Dermis microvascular lymphatic vessel endothelial cell (primary cell): ENCODE measurements at regions not wholly inside any gene's neighbourhood (a gene's known extent, or its start where the extent isn't known, plus 50 kb on each side); places are given as distances from the start of the nearest gene placed in this dataset.
"Not testable (repeated sequence)": the region's sequence is repeated elsewhere in the genome, so short reads cannot be mapped to it uniquely, and the experiment has no call there.

ENCODE experiments used
- DNase-seq, 2 donors: peaks; one replicate each; pipeline versions ENCODE4 v3.0.0 to v3.0.0-alpha.2; 2010; ENCODE audit warnings: low read depth in 2 of 2

DNA sequence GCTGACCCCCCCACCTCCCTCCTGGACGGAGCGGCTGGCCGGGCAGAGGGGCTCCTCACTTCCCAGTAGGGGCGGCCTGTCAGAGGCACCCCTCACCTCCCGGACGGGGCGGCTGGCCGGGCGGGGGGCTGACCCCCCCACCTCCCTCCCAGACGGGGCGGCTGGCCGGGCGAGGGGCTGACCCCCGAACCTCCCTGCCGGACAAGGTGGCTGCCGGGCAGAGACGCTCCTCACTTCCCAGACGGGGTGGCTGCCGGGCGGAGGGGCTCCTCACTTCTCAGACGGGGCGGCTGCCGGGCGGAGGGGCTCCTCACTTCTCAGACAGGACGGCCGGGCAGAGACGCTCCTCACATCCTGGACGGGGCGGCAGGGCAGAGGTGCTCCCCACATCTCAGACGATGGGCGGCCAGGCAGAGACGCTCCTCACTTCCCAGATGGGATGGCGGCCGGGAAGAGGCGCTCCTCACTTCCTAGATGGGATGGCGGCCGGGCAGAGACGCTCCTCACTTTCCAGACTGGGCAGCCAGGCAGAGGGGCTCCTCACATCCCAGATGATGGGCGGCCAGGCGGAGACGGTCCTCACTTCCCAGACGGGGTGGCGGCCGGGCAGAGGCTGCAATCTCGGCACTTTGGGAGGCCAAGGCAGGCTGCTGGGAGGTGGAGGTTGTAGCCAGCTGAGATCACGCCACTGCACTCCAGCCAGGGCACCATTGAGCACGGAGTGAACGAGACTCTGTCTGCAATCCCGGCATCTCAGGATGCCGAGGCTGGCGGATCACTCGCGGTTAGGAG, 66.2 kb upstream of the PAPPA2 start:
- DNase-seq: not testable (repeated sequence)

DNA sequence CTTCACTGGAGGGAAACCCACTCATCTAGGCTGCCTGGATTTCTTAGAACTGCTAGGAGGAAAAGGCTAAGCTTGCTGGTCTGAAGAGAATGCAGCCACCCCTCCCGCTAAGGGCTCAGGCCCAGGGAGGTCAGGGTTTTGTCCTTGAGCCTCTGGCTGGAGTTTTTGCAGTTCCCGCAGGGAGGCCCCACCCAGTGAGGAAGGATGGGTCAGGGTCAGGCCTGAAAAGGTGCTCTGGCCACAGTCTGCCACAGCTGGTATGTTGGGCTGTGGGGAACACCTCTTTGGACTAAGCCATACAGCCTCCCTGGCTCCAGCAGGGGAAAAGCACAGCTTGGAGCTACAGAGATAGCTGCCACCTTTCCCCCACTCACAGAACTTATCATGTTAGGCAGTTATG, 71.4 kb upstream of the PAPPA2 start:
- DNase-seq: no peak

DNA sequence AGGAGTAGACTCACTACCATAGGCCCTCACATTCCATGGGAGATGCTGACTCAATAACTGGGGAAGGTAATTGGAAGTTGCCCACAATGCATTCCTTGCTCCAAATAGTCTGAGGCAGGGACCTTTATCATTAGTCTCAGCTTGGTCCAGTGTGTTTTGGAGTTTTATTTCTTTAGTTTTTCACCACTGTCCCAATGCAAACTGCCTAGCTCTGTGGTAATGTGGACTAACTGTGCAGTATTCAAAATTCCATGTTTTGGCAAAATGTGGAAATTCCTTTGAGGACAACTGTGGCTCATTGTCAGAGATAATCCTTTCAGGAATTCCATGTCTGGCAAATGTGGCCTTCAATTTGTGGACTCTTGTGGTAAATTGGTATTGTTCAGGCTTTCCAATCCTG, 78.1 kb upstream of the PAPPA2 start:
- no peak for DNase-seq

DNA sequence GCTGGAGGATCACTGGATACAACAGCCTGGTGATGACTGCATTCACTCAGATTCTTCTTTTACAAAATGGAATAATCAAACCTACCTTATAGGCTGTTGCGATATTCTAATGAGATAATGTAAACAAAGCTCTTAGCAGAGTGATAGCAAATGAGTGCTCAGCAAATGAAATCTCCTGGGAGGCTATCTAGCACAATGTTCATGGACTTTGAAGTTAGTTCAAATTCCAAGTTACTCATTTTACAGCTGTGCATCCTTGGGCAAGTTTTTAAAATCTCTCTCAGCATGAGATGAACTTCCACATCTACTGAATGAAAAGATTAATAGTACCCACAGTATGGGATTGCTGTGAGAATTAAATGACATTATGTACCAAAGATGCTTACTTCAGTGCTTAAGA, 80.8 kb upstream of the PAPPA2 start:
- DNase-seq: no peak

DNA sequence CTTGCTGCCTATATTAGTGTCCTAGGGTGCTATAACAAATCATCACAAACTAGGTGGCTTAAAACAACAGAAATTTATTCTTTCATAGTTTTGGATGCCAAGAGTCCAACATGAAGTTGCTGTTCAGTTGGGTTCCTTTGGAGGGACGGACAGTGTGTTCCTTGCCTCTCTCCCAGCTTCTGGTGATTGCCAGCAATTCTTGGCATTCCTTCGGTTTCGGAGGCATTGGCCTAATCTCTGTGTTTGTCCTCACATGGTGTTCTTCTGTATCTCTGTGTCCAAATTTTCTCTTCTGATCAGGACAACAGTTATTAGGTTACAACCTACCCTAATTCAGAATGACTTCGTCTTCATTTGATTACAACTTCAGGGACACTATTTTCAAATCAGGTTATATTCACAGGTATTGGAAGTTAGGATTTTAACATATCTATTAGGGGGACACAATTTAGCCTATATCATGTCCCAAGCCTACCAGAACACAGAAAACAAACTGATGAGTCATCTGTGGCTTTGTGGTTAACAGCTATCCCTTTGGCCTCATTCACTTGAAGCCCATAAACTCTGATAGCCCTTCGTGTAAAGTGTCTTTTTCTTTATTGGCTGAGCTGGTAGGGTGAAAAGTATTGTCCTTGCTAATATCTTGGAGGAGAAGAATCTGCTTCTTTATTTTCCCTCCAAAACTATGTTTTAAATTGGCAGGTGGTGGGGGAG, 83.2 kb upstream of the PAPPA2 start:
- DNase-seq: no peak

DNA sequence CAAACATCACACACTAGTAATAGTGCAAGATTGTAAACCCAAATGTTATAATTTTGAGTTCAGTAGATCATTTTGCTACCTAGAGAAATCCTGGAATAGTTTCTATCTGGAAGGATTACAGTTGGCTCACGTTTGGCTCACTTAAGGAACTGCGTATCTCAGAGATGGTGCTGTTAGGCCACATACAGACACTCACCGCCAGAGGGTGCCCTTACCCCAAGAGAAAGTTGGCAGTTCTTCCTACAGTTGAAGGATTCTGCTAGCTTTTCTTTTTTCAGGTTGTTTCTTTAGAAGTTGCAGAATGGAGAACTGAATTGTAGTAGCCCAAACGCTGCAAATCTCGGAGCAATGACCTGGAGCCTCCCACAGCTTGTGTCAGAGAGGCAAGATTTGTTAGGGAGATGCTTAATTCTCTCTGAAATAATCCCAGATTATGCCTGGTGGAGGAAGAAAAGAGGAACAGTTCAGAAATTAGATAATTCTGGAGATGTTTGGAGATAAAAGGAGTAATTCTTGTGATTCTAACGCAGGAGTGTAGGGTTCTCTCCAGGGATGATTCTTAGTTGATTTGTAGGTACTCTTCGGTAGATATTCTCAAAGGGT, 87.9 kb upstream of the PAPPA2 start:
- DNase-seq: peak; percentile 4 to 66

DNA sequence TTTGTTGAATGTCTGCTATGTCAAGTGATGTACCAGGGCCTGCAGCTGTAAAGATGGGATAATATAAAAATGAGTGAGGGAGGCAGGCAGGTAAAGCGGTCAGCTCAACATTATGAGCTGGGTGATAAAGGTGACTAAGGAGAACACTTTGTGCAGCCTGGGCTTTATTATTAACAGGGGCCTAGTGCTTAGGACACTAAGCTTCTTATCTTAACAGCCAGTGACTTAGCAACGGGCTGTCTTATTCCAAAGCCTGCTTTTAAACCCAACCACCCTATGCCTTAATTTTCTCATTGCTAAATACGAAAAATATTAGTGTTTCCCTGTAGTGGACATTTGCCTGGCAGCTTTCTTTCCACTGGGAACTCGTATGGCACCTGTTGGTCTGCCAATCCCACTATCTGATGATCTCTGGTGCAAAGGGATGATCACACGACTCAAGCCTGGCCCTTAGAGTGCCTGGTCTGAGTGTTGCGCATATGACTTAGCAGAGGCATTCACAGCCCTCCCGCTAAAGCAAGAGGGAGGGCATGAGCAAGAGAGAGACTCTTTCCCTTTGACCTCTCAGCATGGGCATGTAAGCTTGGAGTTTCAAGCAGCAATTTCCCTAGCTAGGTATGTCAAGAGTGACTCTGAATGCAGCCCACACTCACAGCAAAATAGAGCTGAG, 98.6 kb upstream of the PAPPA2 start:
- no peak for DNase-seq

DNA sequence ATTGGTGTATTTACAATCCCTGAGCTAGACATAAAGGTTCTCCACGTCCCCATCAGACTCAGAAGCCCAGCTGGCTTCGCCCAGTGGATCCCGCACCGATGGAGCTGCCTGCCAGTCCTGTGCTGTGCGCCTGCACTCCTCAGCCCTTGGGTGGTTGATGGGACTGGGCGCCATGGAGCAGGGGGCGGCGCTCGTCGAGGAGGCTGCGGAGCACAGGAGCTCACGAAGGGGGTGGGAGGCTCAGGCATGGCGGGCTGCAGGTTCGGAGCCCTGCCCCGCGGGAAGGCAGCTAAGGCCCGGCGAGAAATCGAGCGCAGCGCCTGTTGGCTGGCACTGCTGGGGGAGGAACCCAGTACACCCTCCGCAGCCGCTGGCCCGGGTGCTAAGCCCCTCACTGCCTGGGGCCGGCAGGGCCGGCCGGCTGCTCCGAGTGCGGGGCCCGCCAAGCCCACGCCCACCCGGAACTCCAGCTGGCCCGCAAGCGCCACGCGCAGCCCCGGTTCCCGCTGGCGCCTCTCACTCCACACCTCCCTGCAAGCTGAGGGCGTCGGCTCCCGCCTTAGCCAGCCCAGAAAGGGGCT, 113.8 kb upstream of the PAPPA2 start:
- DNase-seq: not testable (repeated sequence)

DNA sequence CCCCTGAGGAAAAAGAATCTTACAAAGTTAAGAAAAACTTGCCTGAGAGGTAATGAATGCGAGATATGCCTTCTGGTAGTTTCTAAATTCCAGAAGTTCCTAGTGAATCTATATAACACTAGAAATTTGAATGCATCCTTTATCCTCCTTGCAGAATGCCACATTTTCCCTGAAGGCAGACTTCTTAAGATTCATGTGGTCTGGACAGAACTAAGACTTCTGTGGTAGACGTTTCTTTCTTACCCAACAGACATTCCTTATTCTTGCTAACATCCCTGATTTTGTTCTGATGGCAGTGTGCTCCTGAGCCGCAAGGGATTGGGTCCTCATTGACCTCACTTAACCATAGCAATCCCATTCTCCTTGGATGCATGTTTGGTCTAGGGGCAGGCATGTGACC, 121.3 kb upstream of the PAPPA2 start:
- DNase-seq: no peak

DNA sequence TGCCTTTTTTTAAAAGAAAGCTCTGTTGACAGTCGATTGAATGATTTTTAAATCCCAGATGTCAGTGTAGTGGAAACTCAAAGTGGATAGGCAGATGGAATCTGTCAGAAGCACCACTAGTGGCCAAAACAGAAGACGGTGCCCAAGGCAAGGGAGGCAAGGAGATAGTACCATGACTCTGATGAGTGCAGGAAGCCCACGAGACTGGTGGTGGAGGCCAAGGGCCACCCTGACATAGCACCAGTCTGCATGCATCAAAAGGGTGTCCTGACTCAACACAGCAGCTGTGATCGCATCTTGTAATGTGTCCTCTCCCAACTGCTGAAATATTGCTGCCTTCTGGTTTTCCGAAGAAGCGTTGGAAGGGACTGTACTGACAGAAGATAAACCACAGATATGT, 124.1 kb upstream of the PAPPA2 start:
- DNase-seq: no peak

DNA sequence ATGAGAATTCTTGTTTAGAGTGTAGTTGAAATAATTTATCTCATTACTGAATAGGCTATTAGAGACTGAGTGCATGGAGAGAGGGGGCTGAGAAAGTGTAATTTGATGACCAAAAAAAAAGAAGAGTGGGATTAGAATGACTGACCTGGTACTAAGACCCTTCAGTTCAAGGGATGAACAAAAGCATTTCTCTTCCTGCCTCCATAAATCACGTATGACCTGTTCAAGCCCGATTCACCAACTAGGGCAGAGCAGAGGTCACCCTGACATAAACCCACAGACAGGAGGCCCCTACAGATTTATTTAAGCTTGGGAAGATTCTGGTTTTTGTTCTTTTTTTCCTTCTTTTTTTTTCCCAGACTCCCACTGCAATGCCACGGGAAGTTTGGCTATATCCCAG, 123.7 kb upstream of the COP1 start:
- DNase-seq: no peak

DNA sequence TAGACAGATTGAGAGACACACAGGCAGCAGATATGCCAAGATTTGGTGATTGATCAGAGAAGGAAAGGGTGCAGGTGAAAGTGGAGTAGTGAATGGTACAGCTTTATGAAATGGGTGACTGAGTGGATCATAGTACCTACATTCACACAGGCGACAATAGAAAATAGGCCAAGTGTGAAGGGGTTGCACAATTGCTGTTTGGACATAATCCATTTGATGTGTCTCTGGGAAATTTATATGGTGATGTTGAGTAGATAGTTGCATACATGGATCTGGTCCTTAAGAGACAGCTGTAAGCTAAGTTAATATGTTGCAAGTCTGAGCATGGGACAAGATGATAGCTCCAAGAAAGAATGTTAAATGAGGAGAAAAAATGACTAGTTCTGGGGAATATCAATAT, 118.6 kb upstream of the COP1 start:
- DNase-seq: no peak

DNA sequence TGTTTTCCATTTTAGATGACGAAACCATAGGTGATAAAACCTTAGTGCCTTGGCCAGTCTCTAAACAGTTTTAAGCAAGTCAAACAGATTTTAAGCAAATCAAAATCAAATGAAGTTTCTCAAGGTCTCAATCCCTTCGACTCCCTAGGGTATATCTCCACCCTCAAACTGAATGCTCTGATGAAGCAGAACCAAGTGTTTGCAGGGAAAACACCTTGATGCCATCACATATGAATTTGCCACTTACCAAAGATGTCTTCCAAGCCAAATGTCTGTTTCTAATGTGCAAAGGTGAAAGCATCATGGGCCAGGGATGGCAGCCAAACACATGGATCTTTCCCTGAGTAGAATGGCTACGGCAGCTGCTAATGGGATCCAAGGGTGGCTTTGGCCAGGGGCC, 116.4 kb upstream of the COP1 start:
- DNase-seq: no peak

DNA sequence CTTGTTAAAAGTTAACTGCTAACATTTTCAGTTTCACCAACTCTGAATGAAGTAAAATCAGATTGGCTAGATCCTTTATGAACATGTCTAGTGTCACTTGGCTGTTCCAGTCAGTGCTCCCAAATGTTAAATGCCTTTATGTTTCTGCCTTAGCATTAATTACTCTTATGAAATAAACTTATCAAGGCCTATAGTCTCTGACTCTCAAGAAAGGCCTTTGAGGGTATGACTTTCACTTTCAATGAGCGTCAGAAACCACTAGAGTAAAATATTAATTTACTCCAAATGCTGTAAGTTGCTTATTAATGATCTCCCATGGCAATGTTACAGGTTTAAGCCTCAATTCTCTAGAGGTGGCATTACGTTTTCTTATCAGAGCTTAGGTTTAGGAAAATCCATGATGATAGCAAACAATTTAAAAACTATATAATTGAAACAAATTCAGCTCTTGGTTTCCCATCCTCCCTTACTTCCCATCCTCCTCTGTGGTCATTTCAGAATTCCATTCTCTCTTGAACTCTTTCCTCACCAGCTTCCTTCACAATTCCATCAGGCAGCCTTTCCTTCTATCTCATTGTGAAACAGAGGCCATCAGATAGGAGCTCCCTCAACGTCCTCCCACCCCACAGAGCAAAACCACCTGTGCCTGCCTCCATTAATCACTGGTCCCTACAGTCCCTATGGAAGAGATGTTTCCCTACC, 108.6 kb upstream of the COP1 start:
- no peak for DNase-seq

DNA sequence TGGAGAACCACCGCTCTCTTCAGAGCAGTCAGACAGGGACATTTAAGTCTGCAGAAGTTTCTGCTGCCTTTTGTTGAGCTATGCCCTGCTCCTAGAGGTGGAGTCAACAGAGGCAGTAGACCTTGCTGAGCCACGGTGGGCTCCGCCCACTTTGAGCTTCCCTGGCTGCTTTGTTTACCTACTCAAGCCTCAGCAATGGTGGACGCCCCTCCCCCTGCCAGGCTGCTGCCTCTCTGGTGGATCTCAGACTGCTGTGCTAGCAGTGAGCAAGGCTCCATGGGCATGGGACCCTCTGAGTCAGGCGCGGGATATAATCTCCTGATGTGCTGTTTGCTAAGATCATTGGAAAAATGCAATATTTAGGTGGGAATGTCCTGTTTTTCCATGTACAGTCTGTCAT, 89.5 kb upstream of the COP1 start:
- DNase-seq: not testable (repeated sequence)

DNA sequence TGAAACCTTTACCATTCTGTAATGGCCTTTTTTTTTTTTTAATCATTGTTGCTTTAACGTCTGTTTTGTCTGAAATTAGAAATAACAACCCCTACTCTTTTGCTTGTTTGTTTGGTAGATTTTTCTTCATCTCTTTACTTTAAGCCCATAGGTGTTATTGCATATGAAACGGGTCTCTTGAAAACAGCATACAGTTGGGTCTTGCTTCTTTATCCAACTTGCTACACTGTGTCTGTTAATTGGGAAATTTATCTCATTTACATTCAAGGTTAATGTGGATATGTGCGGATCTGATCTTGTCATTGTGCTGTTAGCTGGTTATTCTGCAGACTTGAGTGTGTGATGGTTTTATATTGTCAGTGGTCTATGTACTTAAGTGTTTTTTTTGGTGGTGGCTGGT, 78.9 kb upstream of the COP1 start:
- DNase-seq: no peak

DNA sequence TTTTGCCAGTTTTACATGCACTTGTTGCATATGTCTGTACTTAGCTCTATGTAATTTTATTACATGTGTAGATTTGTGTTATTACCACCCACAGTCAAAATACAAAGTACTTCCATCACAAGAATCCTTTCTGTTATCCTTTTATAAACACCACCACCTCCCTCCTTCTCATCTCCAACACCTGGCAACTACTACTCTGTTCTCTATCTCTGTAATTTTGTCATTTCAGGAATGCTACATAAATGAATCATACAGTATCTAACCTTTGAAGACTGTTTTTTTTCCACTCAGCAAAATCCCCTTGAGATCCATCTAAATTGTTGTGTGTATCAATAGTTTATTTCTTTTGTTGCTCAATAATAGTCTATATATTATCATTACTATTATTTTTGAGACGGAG, 64.5 kb upstream of the COP1 start:
- DNase-seq: no peak
